ENCODE measurements at regions not wholly inside any gene's neighbourhood (a gene's known extent, or its start where the extent isn't known, plus 50 kb on each side); places are given as distances from the start of the nearest gene placed in this dataset.

GRCh38 chr16:85285681-85286065 lies 173.4 kb upstream of the CIBAR2 start:
- no peak for TF ChIP-seq EZH2 (IDR thresholded peaks at IDR 0.05; ENCODE audit: low read depth)
- TF ChIP-seq, protein P1, sequence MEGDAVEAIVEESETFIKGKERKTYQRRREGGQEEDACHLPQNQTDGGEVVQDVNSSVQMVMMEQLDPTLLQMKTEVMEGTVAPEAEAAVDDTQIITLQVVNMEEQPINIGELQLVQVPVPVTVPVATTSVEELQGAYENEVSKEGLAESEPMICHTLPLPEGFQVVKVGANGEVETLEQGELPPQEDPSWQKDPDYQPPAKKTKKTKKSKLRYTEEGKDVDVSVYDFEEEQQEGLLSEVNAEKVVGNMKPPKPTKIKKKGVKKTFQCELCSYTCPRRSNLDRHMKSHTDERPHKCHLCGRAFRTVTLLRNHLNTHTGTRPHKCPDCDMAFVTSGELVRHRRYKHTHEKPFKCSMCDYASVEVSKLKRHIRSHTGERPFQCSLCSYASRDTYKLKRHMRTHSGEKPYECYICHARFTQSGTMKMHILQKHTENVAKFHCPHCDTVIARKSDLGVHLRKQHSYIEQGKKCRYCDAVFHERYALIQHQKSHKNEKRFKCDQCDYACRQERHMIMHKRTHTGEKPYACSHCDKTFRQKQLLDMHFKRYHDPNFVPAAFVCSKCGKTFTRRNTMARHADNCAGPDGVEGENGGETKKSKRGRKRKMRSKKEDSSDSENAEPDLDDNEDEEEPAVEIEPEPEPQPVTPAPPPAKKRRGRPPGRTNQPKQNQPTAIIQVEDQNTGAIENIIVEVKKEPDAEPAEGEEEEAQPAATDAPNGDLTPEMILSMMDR (conservative IDR thresholded peaks at IDR 0.05), result no peak

All from PC-9 (cell line).